ENCODE measurements at regions not wholly inside any gene's neighbourhood (a gene's known extent, or its start where the extent isn't known, plus 50 kb on each side); places are given as distances from the start of the nearest gene placed in this dataset.
"Not testable (repeated sequence)": the region's sequence is repeated elsewhere in the genome, so short reads cannot be mapped to it uniquely, and the experiment has no call there.

DNA sequence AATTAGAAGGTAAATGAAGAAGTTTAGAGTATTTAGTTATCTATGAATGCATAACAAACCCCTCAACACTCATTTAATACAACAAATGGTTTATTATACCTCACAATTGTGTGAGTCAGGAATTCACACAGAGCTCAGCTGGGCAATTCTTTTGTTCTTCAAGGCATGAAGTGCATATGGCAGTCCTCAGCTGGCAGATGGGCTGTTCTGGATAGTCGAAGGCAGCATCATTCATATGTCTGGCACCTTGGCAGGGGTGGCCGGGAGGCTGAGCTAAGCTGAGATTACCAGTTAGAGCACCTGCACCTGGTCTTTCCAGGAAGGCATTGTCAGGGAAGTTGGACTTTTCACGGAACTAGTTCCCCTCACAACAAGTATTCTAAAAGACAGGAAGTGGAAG, 286.2 kb upstream of the DUSP10 start:
- DNase-seq, result no peak

DNA sequence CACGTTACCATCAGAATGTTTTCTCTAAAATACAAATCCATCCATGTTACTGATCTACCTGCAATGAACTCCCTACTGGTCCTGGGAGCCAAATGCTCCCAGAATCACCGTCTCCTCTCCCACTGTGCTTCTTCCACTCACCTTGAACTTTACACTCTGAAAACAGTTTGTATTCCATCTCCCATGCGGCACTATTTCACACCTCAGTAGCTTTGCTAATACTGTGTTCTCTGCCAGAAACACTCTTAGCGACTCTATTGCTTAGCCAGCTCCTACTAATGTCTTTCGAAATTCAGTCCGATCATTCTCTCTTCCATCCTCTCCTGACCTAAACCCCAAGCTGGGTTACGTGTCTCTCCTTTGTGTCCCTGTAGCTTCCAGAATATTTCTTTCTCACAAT, 284.4 kb upstream of the DUSP10 start:
- DNase-seq, result no peak

DNA sequence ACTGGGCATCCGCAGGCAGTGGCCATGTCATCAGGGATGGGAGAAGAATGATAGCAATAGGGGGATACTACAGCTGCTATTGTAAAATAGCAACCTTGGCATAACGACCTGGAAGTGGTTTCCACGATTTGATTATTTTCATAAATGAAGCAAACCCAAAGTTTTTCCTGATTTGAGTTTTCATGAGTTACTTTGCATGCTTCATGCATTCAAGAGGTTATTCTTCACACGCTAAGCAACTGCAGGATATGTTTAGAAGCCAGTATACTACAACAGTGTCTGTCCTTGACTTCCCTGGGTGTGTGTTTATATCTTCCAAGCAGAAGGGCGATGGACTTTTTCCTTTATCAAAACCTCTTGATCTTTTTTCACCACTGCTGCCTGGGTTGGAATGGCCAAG, 281.1 kb upstream of the DUSP10 start:
- DNase-seq, result no peak

DNA sequence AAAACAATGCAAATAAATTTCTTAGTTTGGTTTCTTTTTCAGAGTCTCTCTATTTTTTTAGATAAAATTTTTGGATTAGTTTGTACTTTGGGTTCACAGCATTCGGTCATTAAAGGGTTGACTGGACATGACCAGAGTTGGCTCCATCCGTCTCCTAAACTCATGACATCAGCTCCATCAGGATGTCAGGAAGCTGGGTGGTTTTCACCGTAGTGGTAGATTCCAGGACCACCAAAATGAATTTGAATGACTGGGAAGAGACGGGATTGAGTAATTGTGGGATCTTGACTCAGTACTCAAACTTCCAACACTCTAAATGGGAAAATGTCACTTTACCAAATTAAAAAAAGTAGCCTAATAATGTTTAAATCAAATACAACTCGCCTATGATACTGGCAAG, 279.2 kb upstream of the DUSP10 start:
- no peak for DNase-seq

DNA sequence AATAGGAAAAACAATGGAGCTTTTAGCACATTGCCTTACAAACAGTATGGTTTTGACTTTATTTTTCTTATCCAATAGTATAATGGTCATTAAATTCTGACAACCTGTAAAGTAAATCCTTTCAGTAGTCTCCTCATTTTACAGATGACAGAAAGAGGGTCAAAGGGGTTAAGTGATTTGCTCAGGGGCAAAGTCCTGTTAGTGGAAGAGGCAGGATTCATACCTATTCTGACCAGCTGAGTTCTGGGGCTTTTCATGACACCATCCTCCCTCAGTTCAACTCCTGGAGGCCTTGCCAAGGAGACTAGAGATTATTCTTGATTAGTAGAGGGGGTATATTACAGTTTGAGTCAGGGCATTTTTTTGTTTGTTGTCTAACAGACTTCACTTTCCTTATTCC, 278.7 kb upstream of the DUSP10 start:
- DNase-seq, result no peak

DNA sequence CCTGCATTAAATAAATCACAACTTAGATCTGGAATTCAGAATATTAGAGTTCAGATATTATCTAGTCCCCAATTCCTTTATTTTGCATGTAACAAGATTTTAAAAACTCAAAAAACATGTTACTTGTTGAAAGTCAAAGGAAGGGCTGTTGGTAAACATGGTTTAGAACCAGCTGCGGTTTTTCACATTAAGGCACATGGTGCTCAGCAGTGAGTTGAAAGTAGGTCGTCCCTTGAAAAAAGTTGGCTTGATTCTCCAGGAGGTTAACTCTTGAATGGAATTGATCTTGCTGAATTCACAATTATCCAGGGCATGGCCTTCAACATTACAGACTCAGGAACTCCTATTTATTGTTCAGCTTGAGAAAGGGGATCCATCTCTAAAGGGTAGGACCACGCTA, 277.1 kb upstream of the DUSP10 start:
- DNase-seq, result no peak

DNA sequence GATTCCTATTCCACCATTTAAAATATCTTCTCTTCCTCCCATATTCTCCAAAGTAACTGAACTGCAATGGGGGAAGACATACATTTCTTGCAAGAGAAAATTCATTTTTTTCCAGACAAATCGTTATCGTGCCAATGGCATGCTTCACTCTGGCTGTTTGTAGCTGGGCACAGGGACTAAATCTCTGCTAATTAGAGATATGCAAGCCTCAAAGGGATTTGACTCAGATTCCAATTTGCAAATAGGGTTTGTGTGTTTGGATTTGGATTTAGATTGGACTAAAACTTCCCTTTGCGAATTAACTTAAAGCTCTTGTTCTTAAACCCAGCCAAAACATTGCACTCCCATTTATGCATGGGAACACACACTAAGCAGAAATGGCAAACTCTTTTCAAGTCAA, 276.2 kb upstream of the DUSP10 start:
- no peak for DNase-seq

DNA sequence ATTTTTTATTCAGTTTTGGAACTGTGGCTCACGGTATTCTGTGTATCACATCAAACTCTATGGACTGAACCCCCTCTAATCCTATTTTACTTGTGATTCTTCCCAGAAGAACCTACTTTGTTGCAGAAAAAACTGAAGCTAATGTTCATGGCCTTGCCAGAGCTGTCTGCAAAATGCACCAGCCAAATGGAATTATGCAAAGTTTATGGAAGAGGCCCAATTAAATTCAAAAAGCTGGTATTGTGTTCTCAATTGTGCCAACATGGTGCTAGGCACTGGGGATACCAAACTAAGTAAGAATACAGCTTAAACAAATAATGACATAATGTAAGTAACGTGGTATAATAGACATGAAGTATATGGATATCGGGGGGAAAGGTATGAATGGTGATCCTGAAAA, 273.8 kb upstream of the DUSP10 start:
- DNase-seq, result no peak

DNA sequence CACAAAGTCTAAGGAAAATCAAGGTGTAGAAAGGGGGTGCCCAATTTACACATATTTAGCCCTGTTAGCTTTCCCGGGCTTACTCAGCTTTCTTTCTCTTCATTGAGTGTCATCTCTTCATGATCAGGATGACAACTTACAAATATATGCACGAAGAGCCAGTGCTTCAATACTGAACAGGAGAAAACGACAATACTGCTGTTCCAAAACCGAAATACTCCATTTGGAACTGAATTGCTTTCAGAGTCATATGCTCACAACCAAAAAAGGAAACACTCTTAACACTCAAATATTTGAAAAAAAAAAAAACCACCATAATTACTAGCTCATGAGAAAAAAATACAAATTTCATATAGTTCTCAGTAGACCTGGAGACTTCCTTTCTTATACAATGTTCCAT, 272.1 kb upstream of the DUSP10 start:
- DNase-seq, result no peak

DNA sequence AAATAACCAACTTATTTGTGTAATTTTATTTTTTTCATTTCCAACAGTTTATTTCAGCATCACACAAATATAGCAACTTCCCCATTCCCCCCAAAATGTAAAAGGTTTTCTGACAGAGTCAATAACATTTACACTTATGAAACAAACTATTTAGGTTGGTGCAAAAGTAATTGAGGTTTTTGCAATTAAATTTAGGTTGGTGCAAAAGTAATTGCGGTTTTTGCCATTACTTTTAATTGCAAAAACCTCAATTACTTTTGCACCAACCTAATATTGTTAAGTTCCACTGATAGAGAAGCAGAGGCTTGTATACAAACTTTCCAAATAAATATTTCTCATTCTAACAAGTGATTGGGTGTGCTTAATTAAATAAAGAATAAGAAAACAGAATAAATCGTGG, 270.9 kb upstream of the DUSP10 start:
- no peak for DNase-seq

DNA sequence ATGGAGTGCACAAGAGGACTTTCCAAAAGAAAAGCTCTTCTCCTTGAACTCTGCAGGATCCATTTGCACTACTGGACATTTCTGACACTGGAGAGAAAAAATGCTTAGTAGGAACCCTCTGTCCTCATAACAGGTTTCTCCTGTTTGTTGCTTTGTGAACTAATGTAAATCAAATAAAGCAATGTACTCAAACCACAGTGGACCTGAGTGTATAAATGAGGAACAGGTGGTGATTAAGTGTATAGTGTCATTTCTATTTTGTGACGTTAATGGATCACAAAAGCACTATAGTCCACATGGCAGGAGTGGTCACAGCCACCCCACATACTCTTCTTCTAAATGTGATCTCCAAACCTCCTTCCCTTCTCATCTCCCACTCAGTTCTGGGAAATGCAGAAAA, 268.4 kb upstream of the DUSP10 start:
- no peak for DNase-seq

DNA sequence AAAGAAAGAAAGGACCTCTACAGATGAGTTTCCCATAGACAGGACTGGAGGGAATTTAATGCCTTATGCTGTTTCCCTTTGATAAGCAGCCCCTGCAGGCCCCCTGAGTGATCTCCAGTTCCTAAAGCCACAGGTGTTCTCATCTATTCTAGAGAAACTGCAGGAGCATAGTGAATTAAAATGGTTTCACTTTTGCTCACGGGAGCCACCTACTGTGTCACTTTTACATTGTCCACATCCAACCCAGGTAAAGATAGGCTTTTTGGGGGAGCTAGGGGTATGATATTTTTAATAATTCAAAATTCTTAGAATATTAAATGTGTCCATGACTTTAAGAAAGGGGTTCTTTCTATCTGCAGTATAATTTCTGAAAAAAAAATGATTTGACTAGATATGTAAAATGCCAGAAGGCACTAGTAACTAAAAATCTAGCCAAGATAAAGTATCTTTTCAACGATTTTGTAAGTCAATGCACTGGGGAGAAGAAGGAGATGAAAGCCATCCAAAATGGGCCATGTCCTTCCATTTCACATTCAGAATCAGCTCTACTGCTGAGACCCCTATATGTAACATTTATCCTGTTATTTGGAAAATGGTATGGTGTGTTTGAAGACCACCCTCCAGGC, 267.3 kb upstream of the DUSP10 start:
- DNase-seq, result peak; percentile 27

DNA sequence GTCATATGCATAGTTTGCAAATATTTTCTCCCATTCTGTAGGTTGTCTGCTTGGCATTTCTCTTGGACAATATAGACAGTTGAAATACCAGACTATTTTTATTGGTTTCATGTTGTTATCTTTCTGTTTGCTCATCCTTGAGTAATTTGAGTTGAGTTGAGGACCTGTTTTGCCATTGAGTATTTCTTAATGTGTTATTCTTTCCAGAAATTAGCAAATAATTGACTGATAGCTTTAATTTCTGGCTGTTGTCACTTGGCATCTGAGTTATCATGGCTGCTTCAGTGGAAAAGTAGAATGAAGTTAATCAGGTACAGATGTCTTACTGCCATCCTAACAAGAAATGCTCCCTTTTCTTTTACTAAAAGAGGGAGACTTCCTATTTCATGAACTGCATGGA, 264.8 kb upstream of the DUSP10 start:
- no peak for DNase-seq

DNA sequence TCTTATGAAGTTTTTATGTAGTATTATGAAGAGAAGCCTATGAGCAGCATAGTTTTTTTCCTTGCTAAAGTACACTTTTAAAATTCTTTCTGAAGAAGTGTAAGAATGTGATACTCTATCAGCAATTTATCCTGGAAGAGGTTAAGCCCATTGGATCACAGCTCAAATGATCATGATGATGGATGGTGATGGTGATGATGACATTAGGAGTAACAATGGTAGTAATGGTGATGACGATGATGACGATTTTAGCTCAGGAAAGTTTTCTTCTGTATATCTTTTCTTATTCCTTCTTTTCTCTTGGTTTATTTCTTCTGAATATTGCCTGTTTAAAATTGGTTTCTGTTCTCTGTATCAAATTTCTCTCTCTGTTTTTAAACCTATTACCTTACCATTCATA, 262.9 kb upstream of the DUSP10 start:
- DNase-seq, result no peak

DNA sequence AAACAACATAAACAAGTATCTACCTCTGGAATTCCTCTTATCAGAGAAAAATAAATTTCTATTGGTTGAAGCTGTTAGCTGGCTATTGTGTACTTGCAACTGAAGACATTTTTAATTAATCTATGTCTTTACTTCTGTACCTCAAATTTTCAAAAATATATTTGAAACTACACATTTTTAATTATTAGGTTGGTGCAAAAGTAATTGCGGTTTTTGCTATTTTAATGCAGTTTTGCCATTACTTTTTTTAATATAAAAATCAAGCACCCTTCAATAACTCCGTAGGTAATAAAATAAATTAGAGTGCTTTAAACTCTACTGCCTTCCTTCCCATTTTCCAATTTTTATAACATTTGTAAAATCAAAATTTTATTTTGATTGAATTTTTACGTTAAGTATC, 262.1 kb upstream of the DUSP10 start:
- no peak for DNase-seq

DNA sequence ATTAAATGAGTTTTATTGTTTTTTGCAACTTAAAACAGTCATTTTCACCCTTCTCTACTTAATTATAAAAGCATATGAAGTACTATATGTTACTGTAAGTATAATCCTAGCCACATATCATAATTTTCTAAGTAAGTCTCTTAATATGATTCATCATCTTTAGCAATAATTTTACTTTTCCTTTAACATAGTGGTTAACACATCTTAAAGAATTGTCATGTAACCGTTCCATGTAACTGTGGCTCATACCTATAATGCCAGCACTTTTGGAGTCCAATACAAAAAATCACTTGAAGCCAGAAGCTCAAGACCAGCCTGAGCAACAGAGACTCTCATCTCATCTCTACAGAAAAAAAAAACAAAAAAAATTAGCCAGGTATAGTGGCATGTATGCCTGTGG, 260.6 kb upstream of the DUSP10 start:
- no peak for DNase-seq

DNA sequence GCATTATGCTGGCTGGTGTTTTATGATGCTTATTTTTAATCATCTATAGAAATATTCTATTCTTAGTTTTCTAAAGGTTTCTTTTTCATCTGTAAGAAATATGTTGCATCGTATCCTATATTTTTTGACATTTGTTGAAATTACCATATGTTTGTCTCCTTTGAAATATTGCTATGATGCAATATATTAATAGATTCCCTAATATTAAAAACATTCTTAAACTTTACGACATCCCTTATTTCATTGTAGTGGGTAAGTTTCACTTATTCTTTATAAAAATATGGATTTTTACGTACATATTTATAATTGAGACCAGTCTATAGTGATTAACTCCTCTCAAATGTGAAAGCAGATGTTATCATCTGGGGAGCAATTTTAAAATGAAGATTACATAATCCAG, 258.2 kb upstream of the DUSP10 start:
- DNase-seq, result no peak

DNA sequence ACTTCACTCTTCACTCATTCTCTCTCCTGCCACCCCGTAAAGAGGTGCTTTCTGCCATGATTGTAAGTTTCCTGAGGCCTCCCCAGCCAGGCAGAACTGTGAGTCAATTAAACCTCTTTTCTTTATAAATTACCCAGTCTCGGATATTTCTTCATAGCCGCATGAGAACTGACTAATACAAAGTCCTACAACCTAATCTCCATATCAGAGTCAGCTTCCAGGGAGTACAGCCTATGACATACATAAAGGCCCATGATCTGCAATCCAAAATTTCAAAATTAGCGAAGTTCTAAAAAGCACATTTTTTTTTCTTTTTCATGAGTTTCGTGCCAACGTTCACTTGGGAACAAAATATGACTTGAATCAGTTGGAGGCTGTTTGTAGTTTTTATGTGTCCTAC, 256.9 kb upstream of the DUSP10 start:
- DNase-seq, result no peak

DNA sequence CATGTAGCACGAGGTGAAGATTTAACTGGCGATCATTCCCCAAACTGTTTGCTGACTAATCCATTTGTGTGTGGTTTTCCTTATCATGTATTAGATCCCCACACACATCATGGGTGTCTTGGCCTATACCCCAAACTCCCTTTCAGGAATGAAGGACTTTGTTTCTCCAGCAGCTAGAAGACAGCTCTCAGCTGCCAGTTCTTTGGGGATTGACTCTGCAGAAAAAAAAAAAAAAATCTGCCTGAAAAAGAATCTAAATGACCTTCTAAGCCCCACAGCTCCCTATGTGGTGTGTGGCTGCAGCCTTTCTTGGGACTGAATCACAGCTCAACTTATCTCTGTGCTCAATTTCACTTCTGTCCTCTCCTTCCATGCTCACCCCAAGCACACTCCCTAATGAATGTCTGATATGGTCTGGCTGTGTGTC, 256.3 kb upstream of the DUSP10 start:
- no peak for DNase-seq

DNA sequence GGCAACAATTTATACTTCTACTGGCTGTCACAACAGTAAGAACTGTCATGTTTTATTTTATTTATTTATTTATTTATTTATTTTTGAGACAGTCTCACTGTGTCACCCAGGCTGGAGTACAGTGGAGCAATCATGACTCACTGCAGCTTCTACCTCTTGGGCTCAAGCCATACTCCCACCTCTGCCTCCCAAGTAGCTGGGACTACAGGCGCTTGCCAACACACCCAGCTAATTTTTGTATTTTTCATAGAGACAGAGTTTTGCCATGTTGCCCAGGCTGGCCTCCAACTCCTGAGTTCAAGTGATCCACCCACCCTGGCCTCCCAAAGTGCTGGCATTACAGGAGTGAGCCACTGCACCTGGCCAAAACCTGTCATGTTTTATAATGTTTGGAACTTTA, 255.1 kb upstream of the DUSP10 start:
- not testable (repeated sequence) for DNase-seq

DNA sequence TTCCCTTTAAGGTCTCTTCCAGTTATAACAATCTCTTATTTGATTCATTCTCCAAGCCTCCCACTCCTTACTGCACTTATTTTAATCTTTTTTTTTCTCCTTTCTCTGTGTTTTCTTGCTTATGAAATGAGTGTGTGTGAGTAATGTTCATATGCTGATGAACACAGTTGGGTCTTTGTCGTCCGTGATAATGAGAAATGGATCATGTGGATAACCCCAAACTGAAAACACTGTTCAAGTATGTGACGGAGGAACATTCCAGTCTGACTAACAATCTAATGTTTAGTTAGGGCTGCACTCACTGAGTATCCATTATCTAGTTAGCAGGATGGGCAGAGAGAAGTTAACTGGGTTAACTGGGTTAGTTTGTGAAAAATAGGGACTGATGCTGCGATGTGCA, 253.1 kb upstream of the DUSP10 start:
- no peak for DNase-seq

DNA sequence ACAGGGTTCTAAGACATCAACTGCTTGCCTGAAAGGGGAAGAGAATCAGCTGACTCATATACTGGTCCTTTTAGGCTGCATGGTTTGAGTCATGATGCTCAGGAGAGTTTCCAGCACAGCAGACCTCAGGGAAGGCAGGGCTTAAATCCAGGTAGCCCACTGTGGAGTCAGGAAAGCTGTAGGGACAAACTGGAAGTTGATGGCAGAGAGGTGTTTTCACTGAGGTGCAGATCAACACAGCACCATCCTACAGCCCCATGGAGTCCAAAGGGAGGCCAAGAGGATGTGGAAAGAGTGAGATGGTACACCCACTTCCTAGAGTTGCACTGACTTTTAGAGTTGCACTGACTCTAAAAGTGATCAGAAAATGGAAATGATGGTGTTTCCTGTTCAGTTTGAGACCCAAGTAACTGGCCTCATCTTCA, 252.4 kb upstream of the DUSP10 start:
- DNase-seq, result peak; percentile 45

DNA sequence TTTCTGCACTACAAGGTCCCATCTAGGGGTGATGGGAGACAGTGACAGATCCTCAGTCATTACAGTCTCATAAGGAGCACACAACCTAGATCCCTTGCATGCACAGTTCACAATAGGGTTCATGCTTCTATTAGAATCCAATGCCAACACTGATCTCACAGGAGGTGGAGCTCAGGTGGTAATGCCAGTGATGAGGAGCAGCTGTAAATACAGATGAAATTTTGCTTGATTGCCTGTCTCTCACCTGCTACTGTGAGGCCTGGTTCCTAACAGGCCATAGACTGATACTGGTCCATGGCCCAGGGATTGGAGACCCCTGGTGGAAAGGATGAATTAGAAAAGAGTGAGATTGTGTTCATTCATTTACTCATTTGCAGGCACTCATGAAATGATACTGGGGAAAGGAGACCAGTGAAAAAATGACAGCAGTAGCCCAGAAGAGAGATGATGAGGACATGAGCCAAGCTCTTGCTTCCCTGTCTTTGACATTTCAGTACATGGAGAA, 251.6 kb upstream of the DUSP10 start:
- no peak for DNase-seq

DNA sequence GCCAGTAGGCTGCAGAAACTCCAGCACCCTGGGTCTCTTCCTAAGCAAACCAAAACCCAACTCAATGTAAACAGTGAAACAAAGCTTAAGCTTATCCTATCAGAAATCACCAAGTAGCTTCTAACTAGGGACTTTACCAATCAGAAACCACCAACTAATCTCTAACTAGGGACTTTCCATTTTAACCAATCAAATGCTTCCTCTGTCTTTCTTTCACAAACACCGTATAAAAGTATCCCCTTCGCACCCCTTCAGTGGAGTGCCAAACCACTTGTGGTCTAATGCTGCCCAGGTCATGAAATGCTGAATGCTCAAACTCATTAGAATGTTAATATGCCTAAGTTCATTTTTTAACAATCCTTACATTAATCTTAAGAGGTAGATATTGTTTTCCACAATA, 250.5 kb upstream of the DUSP10 start:
- DNase-seq, result no peak

DNA sequence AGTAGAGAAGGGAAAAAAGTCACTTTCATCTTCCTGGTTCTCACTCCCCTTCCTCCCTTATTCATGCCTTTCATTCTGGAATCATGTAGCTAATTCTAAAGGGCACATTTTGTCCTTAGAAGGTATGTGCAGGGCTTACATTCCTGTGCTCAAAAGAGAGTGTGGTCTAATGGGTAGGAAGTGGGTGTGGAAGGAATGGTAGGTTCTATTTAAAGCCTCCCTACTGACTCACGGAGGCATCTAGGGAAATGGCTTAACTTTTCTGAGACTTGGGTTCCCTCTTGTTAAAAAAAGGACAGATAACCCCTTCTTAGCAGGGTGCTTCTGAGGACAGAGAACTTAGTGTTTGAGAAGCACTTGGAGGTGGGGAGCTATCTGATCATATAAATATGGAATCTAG, 249.3 kb upstream of the DUSP10 start:
- DNase-seq, result no peak

DNA sequence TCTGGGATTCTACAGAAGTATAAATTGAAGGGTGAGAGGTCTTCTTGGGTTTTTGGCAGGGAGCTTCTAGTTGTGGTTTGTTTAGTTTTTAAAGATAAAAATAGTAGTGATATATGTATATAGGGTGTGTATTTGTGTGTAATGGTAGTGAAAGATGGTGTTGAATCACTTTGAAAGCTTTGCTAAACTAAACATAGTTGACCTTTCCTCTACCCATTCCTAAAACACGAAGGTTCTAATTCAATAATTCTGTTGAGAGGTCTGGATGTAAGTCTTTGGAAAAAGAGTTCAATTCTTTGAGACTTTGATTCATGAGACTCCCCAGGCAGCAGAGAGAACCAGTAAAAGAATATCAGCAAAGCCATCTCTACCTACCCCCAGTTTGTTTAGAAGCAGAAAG, 247.9 kb upstream of the DUSP10 start:
- DNase-seq, result no peak

All from activated CD4-positive, alpha-beta T cell treated with anti-CD3 and anti-CD28 coated beads for 48 hours (primary cell).